ENCODE measurements at regions not wholly inside any gene's neighbourhood (a gene's known extent, or its start where the extent isn't known, plus 50 kb on each side); places are given as distances from the start of the nearest gene placed in this dataset.

- no peak for TF ChIP-seq CTCF (IDR thresholded peaks at IDR 0.05 in 2 of 3, conservative IDR thresholded peaks at IDR 0.05 in 1 of 3; ENCODE audit: insufficient read depth in 2 of 3, low read depth in 1 of 3, low read length in 3 of 3)
- no peak for TF ChIP-seq TAF15 (IDR thresholded peaks at IDR 0.05; ENCODE audit: low read depth, low read length)
Observed at GRCh38 chr12:65655074-65655493, 169.2 kb upstream of the HMGA2 start.
